ENCODE measurements at regions not wholly inside any gene's neighbourhood (a gene's known extent, or its start where the extent isn't known, plus 50 kb on each side); places are given as distances from the start of the nearest gene placed in this dataset.

DNA sequence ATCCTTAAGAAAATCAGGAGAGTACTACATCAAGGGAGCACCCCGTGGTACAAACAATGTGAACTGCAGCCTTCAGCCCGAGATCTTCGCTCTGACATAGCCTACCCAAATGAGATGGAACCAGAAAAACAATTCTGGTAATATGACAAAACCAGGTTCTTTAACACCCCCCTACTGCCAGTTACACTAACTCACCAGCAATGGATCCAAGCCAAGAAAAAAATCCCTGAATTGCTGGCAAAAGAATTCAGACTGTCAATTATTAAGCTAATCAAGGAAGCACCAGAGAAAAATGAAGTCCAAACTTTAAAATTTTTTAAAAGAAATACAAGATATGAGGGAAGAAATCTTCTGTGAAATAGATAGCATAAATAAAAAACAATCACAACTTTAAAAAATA, 101.7 kb upstream of the KLF8 start:
- TF ChIP-seq, protein P1, sequence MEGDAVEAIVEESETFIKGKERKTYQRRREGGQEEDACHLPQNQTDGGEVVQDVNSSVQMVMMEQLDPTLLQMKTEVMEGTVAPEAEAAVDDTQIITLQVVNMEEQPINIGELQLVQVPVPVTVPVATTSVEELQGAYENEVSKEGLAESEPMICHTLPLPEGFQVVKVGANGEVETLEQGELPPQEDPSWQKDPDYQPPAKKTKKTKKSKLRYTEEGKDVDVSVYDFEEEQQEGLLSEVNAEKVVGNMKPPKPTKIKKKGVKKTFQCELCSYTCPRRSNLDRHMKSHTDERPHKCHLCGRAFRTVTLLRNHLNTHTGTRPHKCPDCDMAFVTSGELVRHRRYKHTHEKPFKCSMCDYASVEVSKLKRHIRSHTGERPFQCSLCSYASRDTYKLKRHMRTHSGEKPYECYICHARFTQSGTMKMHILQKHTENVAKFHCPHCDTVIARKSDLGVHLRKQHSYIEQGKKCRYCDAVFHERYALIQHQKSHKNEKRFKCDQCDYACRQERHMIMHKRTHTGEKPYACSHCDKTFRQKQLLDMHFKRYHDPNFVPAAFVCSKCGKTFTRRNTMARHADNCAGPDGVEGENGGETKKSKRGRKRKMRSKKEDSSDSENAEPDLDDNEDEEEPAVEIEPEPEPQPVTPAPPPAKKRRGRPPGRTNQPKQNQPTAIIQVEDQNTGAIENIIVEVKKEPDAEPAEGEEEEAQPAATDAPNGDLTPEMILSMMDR (IDR thresholded peaks at IDR 0.05) = no peak
- TF ChIP-seq ZFX (IDR thresholded peaks at IDR 0.05; ENCODE audit: borderline replicate concordance) = no peak

Data from 22Rv1 (cell line).